ENCODE measurements at regions not wholly inside any gene's neighbourhood (a gene's known extent, or its start where the extent isn't known, plus 50 kb on each side); places are given as distances from the start of the nearest gene placed in this dataset.

GRCh38 chr18:67319109-67319508, 197.4 kb downstream of the DSEL start:
- no peaks in the 10 kb centered on the region for H3K9me2 ChIP-seq (replicated peaks; ENCODE audit: control insufficient read depth, low read length)
- no peaks in the 10 kb centered on the region for H3K9me3 ChIP-seq (ENCODE audit: control insufficient read depth, insufficient read depth, low read length)
- no peak overlapping the region for H3K27ac ChIP-seq (ENCODE audit: low read depth, low read length)
- H3K79me2 ChIP-seq (ENCODE audit: control insufficient read depth, low read length), result no peaks in the 10 kb centered on the region
- H3F3A ChIP-seq (ENCODE audit: control insufficient read depth, insufficient read depth), result no peaks in the 10 kb centered on the region
- no peak overlapping the region for H3K4me2 ChIP-seq (ENCODE audit: low read length)
- H3K4me3 ChIP-seq (ENCODE audit: low read length), result no peak overlapping the region
- no peaks in the 10 kb centered on the region for H4K20me1 ChIP-seq (ENCODE audit: control insufficient read depth, insufficient read depth, low read depth, low read length)
- no peaks in the 10 kb centered on the region for H3K36me3 ChIP-seq (ENCODE audit: control insufficient read depth, low read length)
- H3K4me1 ChIP-seq (ENCODE audit: control insufficient read depth, low read length), result no peaks in the 10 kb centered on the region
- TF ChIP-seq, protein P1, sequence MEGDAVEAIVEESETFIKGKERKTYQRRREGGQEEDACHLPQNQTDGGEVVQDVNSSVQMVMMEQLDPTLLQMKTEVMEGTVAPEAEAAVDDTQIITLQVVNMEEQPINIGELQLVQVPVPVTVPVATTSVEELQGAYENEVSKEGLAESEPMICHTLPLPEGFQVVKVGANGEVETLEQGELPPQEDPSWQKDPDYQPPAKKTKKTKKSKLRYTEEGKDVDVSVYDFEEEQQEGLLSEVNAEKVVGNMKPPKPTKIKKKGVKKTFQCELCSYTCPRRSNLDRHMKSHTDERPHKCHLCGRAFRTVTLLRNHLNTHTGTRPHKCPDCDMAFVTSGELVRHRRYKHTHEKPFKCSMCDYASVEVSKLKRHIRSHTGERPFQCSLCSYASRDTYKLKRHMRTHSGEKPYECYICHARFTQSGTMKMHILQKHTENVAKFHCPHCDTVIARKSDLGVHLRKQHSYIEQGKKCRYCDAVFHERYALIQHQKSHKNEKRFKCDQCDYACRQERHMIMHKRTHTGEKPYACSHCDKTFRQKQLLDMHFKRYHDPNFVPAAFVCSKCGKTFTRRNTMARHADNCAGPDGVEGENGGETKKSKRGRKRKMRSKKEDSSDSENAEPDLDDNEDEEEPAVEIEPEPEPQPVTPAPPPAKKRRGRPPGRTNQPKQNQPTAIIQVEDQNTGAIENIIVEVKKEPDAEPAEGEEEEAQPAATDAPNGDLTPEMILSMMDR (IDR thresholded peaks at IDR 0.05; ENCODE audit: low read depth, low read length, poor library complexity, severe bottlenecking), result no peak
- no peak for TF ChIP-seq EZH2phosphoT487 (IDR thresholded peaks at IDR 0.05; ENCODE audit: borderline replicate concordance, low read length)
- no peaks in the 10 kb centered on the region for H3K27me3 ChIP-seq (ENCODE audit: control insufficient read depth, low read length)

- H3K4me2 ChIP-seq (ENCODE audit: low read length), result no peak overlapping the region
- TF ChIP-seq EZH2phosphoT487 (IDR thresholded peaks at IDR 0.05; ENCODE audit: borderline replicate concordance, low read length), result no peak
- TF ChIP-seq, protein P1 (IDR thresholded peaks at IDR 0.05; ENCODE audit: low read depth, low read length, poor library complexity, severe bottlenecking), result no peak
- no peaks in the 10 kb centered on the region for H4K20me1 ChIP-seq (ENCODE audit: control insufficient read depth, insufficient read depth, low read depth, low read length)
- no peaks in the 10 kb centered on the region for H3K4me1 ChIP-seq (ENCODE audit: control insufficient read depth, low read length)
- H3K27ac ChIP-seq (ENCODE audit: low read depth, low read length), result no peak overlapping the region
- no peak overlapping the region for H3K4me3 ChIP-seq (ENCODE audit: low read length)
- no peaks in the 10 kb centered on the region for H3K9me2 ChIP-seq (replicated peaks; ENCODE audit: control insufficient read depth, low read length)
- no peaks in the 10 kb centered on the region for H3K9me3 ChIP-seq (ENCODE audit: control insufficient read depth, insufficient read depth, low read length)
- H3K27me3 ChIP-seq (ENCODE audit: control insufficient read depth, low read length), result no peaks in the 10 kb centered on the region
- H3K36me3 ChIP-seq (ENCODE audit: control insufficient read depth, low read length), result no peaks in the 10 kb centered on the region
- H3K79me2 ChIP-seq (ENCODE audit: control insufficient read depth, low read length), result no peaks in the 10 kb centered on the region
- H3F3A ChIP-seq (ENCODE audit: control insufficient read depth, insufficient read depth), result no peaks in the 10 kb centered on the region
Measured at GRCh38 chr18:67318651-67319050, 197.9 kb downstream of the DSEL start.

- Histone ChIP-seq H3F3A (ENCODE audit: control insufficient read depth, insufficient read depth) (no peaks in the 10 kb centered on the region), H3K9me3 (ENCODE audit: control insufficient read depth, insufficient read depth, low read length) (no peaks in the 10 kb centered on the region), H3K4me2 (ENCODE audit: low read length) (no peak overlapping the region), H3K79me2 (ENCODE audit: control insufficient read depth, low read length) (no peaks in the 10 kb centered on the region), H3K9me2 (replicated peaks; ENCODE audit: control insufficient read depth, low read length) (no peaks in the 10 kb centered on the region), H4K20me1 (ENCODE audit: control insufficient read depth, insufficient read depth, low read depth, low read length) (no peaks in the 10 kb centered on the region), H3K36me3 (ENCODE audit: control insufficient read depth, low read length) (no peaks in the 10 kb centered on the region), H3K27me3 (ENCODE audit: control insufficient read depth, low read length) (no peaks in the 10 kb centered on the region), H3K27ac (ENCODE audit: low read depth, low read length) (no peak overlapping the region), H3K4me3 (ENCODE audit: low read length) (no peak overlapping the region), H3K4me1 (ENCODE audit: control insufficient read depth, low read length) (no peaks in the 10 kb centered on the region)
- no peak for TF ChIP-seq EZH2phosphoT487 (IDR thresholded peaks at IDR 0.05; ENCODE audit: borderline replicate concordance, low read length)
- TF ChIP-seq, protein P1 (IDR thresholded peaks at IDR 0.05; ENCODE audit: low read depth, low read length, poor library complexity, severe bottlenecking), result no peak
Measured at GRCh38 chr18:67310826-67311225, 205.7 kb downstream of the DSEL start.

DNA sequence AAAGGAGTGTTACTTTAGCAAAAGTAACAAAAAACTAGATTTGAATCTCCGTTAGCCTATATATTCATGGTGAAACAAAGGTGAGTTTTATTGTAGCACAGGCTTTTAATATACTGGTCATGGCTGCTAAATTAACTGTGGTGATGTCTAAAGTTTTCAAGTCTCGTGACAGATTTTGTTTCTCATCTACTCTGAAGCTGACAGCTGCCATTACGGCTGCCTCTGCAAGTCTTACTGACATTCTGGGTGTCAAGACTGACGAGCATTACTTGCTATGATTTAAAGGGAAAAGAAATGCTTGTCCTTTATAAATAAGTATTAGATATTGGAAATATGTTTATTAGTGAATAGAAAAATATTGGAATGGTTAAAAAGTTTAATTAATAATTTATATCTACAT, 207.7 kb downstream of the DSEL start:
- H3K27me3 ChIP-seq (ENCODE audit: control insufficient read depth, low read length), result no peaks in the 10 kb centered on the region

More for the DNA sequence above, 207.7 kb downstream of the DSEL start:
- Histone ChIP-seq H3K79me2 (ENCODE audit: control insufficient read depth, low read length) (no peaks in the 10 kb centered on the region), H3K4me2 (ENCODE audit: low read length) (no peak overlapping the region), H3K36me3 (ENCODE audit: control insufficient read depth, low read length) (no peaks in the 10 kb centered on the region), H3F3A (ENCODE audit: control insufficient read depth, insufficient read depth) (no peaks in the 10 kb centered on the region), H4K20me1 (ENCODE audit: control insufficient read depth, insufficient read depth, low read depth, low read length) (no peaks in the 10 kb centered on the region), H3K27ac (ENCODE audit: low read depth, low read length) (no peak overlapping the region), H3K9me2 (replicated peaks; ENCODE audit: control insufficient read depth, low read length) (no peaks in the 10 kb centered on the region), H3K4me3 (ENCODE audit: low read length) (no peak overlapping the region), H3K9me3 (ENCODE audit: control insufficient read depth, insufficient read depth, low read length) (no peaks in the 10 kb centered on the region), H3K4me1 (ENCODE audit: control insufficient read depth, low read length) (no peaks in the 10 kb centered on the region)
- TF ChIP-seq, protein P1 (IDR thresholded peaks at IDR 0.05; ENCODE audit: low read depth, low read length, poor library complexity, severe bottlenecking), result no peak
- TF ChIP-seq EZH2phosphoT487 (IDR thresholded peaks at IDR 0.05; ENCODE audit: borderline replicate concordance, low read length), result no peak
